A549 (cell line): ENCODE measurements at regions not wholly inside any gene's neighbourhood (a gene's known extent, or its start where the extent isn't known, plus 50 kb on each side); places are given as distances from the start of the nearest gene placed in this dataset.

Source experiments
- ATAC-seq, 2 experiments: fragments of 200-7000 bp in 1 of 2; fragments of >200 bp in 1 of 2; cut with Nextera tagmentation in 1 of 2; cut with Tn5 transposase in 1 of 2; 3 replicates each; pipeline versions ENCODE4 v1.8.0 to v1.9.1; 2018 to 2020; ENCODE audit warnings: mild to moderate bottlenecking in 1 of 2, moderate library complexity in 1 of 2
- CTCF ChIA-PET: fragments of 300-600 bp; sonication (Branson Sonifier 250); formaldehyde crosslinking; extraction: SDS; loops from one replicate; lab custom pipeline; 2021; ENCODE audit warnings: antibody characterized with exemption, inconsistent platforms; lab: Yijun Ruan, JAX
- POLR2A ChIA-PET: fragments of 350-600 bp; formaldehyde crosslinking; extraction: SDS; loops from one replicate; lab custom pipeline; 2021; ENCODE audit warnings: antibody characterized with exemption, inconsistent platforms; lab: Yijun Ruan, JAX
- DNase-seq, 2 experiments: peaks; one replicate each; pipeline versions ENCODE4 v3.0.0 to v3.0.0-alpha.2; 2011 to 2016; ENCODE audit warnings: low read depth in 1 of 2, low spot score in 1 of 2
- FAIRE-seq: peaks from 2 replicates; lab custom pipeline; 2011; peaks lifted over from hg19 to GRCh38; lab: Jason Lieb, UNC
- H3K27ac ChIP-seq, 2 experiments: fragments of >200 bp; sonication (Bioruptor Twin); formaldehyde crosslinking; 3 replicates each; pipeline ENCODE4 v1.5.1; 2016 to 2017
- H3K4me1 ChIP-seq: fragments of >200 bp; sonication (Bioruptor Twin); formaldehyde crosslinking; 3 replicates; pipeline ENCODE4 v1.6.1; 2016
- H3K4me2 ChIP-seq: fragments of >200 bp; sonication (Bioruptor Twin); formaldehyde crosslinking; 3 replicates; pipeline ENCODE4 v1.6.1; 2016
- H3K4me3 ChIP-seq: fragments of >200 bp; sonication (Bioruptor Twin); formaldehyde crosslinking; 3 replicates; pipeline ENCODE4 v1.5.1; 2016
- H3K9me3 ChIP-seq: fragments of >200 bp; sonication (Bioruptor Twin); formaldehyde crosslinking; 3 replicates; pipeline ENCODE4 v1.6.1; 2016
- ATOH8 ChIP-seq: fragments of 250-450 bp; sonication (Bioruptor Pico); IDR thresholded peaks from 2 replicates; pipeline ENCODE4 v1.5.0; 2020; ENCODE audit warnings: low read depth, mild to moderate bottlenecking, moderate library complexity
- BHLHE40 ChIP-seq: IDR thresholded peaks from 2 replicates; pipeline ENCODE4 v1.6.1; 2012; ENCODE audit warnings: low read depth, low read length, inconsistent platforms
- CBX8 ChIP-seq: fragments of 200-600 bp; sonication (generic); IDR thresholded peaks from 2 replicates; pipeline ENCODE4 v1.6.1; 2016
- CEBPB ChIP-seq, 2 experiments: fragments of >200 bp in 1 of 2; sonication (Bioruptor Twin) in 1 of 2; formaldehyde crosslinking in 1 of 2; IDR thresholded peaks; 2 replicates each; pipeline ENCODE4 v1.6.1; 2012 to 2016
- CHD4 ChIP-seq: fragments of 200-600 bp; sonication (generic); IDR thresholded peaks from 2 replicates; pipeline ENCODE4 v1.6.1; 2016; ENCODE audit warnings: antibody characterized with exemption, mild to moderate bottlenecking, borderline replicate concordance
- EP300 ChIP-seq, 2 experiments: fragments of >200 bp; sonication (Bioruptor Twin); formaldehyde crosslinking; IDR thresholded peaks; 2 replicates in 1 of 2; 3 replicates in 1 of 2; pipeline ENCODE4 v1.6.1; 2016 to 2017
- ESRRA ChIP-seq: fragments of 150-350 bp; IDR thresholded peaks from 2 replicates; pipeline ENCODE4 v1.6.1; 2014; ENCODE audit warnings: mild to moderate bottlenecking, low read length, borderline replicate concordance
- HDAC2 ChIP-seq: fragments of 200-600 bp; sonication (generic); IDR thresholded peaks from 2 replicates; pipeline ENCODE4 v1.6.1; 2016
- HES2 ChIP-seq: fragments of >200 bp; sonication (Bioruptor Twin); formaldehyde crosslinking; IDR thresholded peaks from 2 replicates; pipeline ENCODE4 v1.6.1; 2016
- HEYL ChIP-seq: fragments of 250-450 bp; sonication (Bioruptor Pico); IDR thresholded peaks from 2 replicates; pipeline ENCODE4 v1.8.0; 2021; ENCODE audit warnings: mild to moderate bottlenecking, moderate library complexity
- KDM1A ChIP-seq: fragments of 200-600 bp; sonication (generic); IDR thresholded peaks from 2 replicates; pipeline ENCODE4 v1.6.1; 2016; ENCODE audit warnings: low read depth, mild to moderate bottlenecking
- KDM5A ChIP-seq: fragments of 200-600 bp; sonication (generic); IDR thresholded peaks from 2 replicates; pipeline ENCODE4 v1.6.1; 2016; ENCODE audit warnings: antibody characterized with exemption, mild to moderate bottlenecking
- NPAS2 ChIP-seq: fragments of 250-450 bp; sonication (Bioruptor Pico); IDR thresholded peaks from 2 replicates; pipeline ENCODE4 v1.8.0; 2022; ENCODE audit warnings: mild to moderate bottlenecking, moderate library complexity, borderline replicate concordance
- NR3C1 ChIP-seq: fragments of >200 bp; sonication (Bioruptor Twin); formaldehyde crosslinking; IDR thresholded peaks from 3 replicates; pipeline ENCODE4 v1.6.1; 2017
- RARB ChIP-seq: fragments of 250-450 bp; sonication (Bioruptor Pico); IDR thresholded peaks from 2 replicates; pipeline ENCODE4 v1.8.0; 2021; ENCODE audit warnings: mild to moderate bottlenecking, moderate library complexity
- RCOR1 ChIP-seq: fragments of 150-350 bp; IDR thresholded peaks from 2 replicates; pipeline ENCODE4 v1.6.1; 2014; ENCODE audit warnings: antibody characterized with exemption, low read length, low read depth
- REST ChIP-seq: fragments of 200-600 bp; sonication (generic); IDR thresholded peaks from 2 replicates; pipeline ENCODE4 v1.6.1; 2016; ENCODE audit warnings: antibody characterized with exemption, mild to moderate bottlenecking, moderate library complexity
- RFX5 ChIP-seq: fragments of 450-650 bp; IDR thresholded peaks from 2 replicates; pipeline ENCODE4 v1.7.1; 2014; ENCODE audit warnings: antibody characterized with exemption, mild to moderate bottlenecking, moderate library complexity
- USF2 ChIP-seq: fragments of 450-650 bp; IDR thresholded peaks from 2 replicates; pipeline ENCODE4 v1.6.1; 2014; ENCODE audit warnings: antibody characterized with exemption
- ZFP36 ChIP-seq: fragments of 450-650 bp; IDR thresholded peaks from 2 replicates; pipeline ENCODE4 v1.6.1; 2014; ENCODE audit warnings: borderline replicate concordance; ENCODE audit not compliant: partially characterized antibody
- ZSCAN20 ChIP-seq: fragments of 250-450 bp; sonication (Bioruptor Pico); IDR thresholded peaks from 2 replicates; pipeline ENCODE4 v1.8.0; 2022; ENCODE audit warnings: mild to moderate bottlenecking, moderate library complexity
- WGBS: methylation state at CpG from one replicate; pipeline ENCODE4 v1.1.6; 2017; ENCODE audit errors: missing lambda C conversion rate; 5-methylcytosine and 5-hydroxymethylcytosine counted together

- TF ChIP-seq ATOH8 (no peak), KDM5A (no peak), USF2 (no peak)
These were observed 397.4 kb downstream of the PIK3R1 start (continued) for GRCh38 chr5:68612972-68613371.

GRCh38 chr5:68618501-68618900, 402.9 kb downstream of the PIK3R1 start:
- TF ChIP-seq BHLHE40 (no peak), RCOR1 (no peak), EP300 (IDR thresholded peaks at IDR 0.05) (no peak), RFX5 (no peak), HEYL (no peak), USF2 (no peak), HES2 (no peak), NR3C1 (no peak), REST (no peak), RARB (CRISPR knock-in tag) (no peak), ZFP36 (no peak), KDM5A (no peak), KDM1A (no peak), CHD4 (no peak), ZSCAN20 (no peak), CEBPB (IDR thresholded peaks at IDR 0.05) (no peak), CBX8 (no peak)
- Histone ChIP-seq H3K9me3 (no peaks in the 10 kb centered on the region), H3K4me1 (no peaks in the 10 kb centered on the region), H3K4me2 (no peak overlapping the region), H3K27ac (no peak overlapping the region), H3K4me3 (no peak overlapping the region)
- no peak for FAIRE-seq
- 46% methylated on average over 2 of the region's 2 CpGs for WGBS
- no peak for ATAC-seq
- no peak for DNase-seq
- POLR2A ChIA-PET = no interaction called here
- CTCF ChIA-PET = no interaction called here

- no peak overlapping the region for H3K27ac ChIP-seq
- no peaks in the 10 kb centered on the region for H3K4me1 ChIP-seq
- FAIRE-seq (no peak), DNase-seq (no peak), ATAC-seq (no peak)
- no peak overlapping the region for H3K4me2 ChIP-seq
- H3K9me3 ChIP-seq = no peaks in the 10 kb centered on the region
- WGBS = 83% methylated on average over 7 of the region's 7 CpGs
- ChIA-PET POLR2A (no interaction called here), CTCF (no interaction called here)
- no peak for TF ChIP-seq ESRRA
- TF ChIP-seq CHD4 = no peak
- no peak for TF ChIP-seq USF2
- TF ChIP-seq NPAS2 = no peak
- TF ChIP-seq HDAC2 = no peak
- TF ChIP-seq HES2 = no peak
- no peak overlapping the region for H3K4me3 ChIP-seq
These were observed 411.4 kb downstream of the PIK3R1 start for GRCh38 chr5:68627001-68627400.
